GM21447 (cell line): ENCODE measurements at regions not wholly inside any gene's neighbourhood (a gene's known extent, or its start where the extent isn't known, plus 50 kb on each side); places are given as distances from the start of the nearest gene placed in this dataset.
"Not testable (repeated sequence)": the region's sequence is repeated elsewhere in the genome, so short reads cannot be mapped to it uniquely, and the experiment has no call there.

Source experiments
- ATAC-seq: cut with Tn5 transposase; IDR thresholded peaks from one replicate; pipeline ENCODE4 v1.9.1; 2021; ENCODE audit not compliant: unreplicated experiment

DNA sequence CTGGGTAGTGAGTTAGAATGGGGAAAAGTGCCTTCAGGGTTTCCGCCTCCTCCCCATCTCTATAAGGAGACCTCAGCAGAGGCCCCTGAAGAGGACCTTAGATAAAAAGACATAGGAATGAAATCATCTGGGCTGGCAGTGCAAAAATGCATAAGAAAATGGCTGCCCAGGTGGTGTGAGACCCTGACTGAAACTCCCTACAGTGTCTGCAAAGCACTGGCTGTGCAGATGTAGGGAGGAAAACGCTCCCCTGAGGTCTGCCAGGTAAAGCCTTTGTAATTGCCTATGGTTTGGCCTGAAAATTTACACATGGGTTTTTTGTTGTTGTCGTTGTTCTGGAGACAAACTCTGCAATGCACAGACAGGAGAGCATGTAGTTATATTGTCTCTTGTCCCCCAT is 128.1 kb upstream of the VWC2 start:
- ATAC-seq, result no peak

DNA sequence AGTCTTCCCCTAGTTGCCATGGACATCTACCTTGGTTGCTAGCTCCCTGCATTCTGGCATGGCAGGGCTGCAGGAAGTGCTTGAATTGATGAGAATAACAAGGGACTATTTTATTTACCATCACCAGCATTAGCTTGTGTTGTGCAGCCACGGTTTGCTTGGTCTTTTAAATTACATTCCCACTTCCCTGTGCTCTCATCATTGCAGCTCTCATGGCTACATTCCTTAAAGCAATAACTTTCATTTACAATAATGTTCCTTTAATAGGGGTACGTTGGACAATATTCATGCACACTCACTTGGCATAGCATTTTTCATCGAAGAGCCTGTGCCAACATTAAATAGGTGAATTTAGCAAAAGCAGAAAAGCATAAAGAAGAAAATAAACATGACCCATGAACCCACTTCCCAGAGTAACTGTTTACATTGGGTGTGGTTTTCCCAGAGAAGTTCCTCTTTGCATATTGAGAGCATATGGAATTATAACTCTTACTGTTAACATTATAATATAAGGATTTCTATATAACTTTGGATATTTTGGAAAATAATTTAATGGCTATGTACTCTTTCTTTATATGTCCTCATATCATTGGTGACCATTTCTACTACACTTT is 113.2 kb upstream of the VWC2 start:
- no peak for ATAC-seq

DNA sequence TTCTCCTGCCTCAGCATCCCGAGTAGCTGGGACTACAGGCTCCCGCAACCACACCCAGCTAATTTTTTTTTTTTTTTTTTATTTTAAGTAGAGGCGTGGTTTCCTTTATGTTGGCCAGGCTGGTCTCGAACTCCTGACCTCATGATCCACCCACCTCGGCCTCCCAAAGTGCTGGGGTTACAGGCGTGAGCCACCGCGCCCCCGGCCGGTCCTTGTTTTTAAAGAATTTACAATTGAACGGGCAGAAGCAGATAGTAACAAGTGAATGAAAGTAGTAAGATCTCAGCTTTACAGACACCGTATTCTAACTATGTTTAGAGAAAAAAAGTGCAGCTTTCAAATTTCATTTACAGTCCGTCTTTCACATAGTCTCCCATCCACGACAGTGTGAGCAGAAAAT is 112.5 kb upstream of the VWC2 start:
- ATAC-seq, result no peak

DNA sequence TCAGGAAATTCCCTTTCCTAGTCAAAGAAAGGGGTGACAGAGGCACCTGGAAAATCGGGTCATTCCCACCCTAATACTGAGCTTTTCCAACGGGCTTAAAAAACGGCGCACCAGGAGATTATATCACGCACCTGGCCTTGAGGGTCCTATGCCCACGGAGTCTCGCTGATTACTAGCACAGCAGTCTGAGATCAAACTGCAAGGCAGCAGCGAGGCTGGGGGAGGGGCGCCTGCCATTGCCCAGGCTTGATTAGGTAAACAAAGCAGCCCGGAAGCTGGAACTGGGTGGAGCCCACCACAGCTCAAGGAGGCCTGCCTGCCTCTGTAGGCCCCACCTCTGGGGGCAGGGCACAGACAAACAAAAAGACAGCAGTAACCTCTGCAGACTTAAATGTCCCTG is 107.5 kb upstream of the VWC2 start:
- ATAC-seq, result not testable (repeated sequence)

DNA sequence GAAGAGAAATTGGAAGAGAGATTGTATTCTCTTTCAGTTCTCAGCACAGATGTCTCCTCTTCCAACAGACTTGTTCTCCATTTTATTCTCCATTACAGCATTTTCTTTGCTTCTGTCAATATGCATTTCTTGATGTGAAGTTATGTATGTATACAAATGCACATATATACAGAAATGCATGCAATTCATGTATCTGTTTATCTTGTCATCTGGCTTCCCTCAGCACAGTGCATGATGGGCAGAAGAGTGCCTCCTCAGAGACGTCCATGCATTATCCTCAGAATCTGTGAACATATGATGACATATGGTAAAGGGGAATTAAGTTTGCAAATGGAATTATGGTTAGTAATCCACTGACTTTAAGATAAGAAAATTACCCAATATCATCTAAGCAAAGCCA is 106.7 kb upstream of the VWC2 start:
- ATAC-seq, result no peak

DNA sequence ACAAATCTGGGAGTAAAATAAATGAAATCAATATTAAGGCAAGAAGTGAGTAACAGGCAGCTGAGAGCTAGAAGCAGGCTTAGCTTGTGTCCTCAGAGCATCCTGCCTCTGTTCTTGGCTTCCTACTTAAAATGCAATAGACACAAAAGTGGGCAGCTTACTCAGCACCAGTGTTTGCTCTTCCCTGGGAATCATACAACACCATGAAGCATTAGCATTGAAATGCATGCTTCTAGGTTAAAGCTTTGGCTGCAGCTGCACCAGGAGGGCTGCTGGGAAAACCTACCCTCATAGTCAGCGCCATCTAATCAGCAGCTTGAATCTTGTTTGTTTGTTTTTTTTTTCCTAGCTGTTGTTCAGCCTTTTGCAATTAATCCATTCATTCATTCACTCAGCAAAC is 104.2 kb upstream of the VWC2 start:
- no peak for ATAC-seq

DNA sequence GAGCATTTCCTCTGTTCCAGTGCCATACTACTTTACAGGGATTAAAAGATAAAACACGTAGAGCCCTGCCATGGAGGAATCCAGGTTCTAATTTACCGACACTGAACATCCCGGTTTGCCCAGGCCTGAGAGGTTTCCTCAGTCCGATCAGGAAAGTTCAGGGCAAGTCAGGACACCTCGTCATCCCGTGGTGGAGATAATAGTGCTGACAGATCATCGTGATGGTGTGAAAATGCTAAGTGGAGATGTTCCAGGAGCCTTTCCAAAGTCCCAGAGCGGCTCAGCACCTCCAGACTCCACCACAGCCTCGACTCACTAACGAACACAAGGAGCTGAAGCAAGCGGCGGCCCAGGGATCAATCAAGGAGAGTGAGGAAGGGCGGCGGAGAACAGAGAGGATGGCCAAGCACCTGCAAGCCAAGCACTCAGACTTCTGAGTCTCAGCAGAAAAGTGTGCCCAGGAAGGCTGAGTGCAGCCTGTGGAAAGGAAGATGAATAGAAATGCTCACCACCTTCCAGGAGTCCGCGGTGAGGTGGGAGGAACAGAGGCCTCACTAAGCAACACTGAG is 103.7 kb upstream of the VWC2 start:
- ATAC-seq, result no peak

DNA sequence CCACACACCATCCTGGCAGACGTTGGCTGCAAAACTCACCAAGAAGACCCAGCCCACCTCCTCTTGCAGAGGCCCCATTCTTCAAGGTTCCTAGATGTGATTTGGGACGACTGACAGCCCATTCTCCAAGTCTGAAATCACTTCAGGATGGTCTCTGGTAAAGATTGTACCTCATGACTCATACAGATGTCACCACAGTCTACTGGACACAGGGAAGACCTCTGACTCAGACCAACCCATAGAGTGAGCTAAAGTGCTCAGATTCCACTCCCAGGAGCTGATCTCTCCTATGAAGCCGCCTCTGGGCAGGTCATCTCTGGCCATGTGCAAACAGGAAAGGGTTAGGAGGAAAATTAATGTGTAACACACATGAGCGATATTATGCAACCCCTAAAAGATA is 102.4 kb upstream of the VWC2 start:
- ATAC-seq, result no peak

DNA sequence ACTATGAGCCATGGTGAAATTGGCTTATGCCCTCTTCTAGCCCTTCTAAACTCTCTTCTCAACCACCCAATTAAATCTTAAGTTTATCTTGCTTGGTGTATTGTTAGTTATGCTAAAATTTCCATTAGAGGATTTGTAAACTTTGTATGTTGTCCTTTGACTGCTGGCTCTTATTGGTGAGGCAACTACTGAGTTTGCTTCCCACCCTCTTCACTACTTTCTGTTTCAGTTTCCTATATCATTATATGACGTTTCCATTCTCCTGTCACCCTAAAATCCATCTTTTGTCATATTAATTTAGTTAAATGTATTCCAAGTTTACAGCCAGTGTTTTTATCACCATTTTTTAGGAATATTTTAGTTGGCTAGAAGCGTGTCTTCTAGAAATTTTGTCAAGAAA is 80.9 kb upstream of the VWC2 start:
- ATAC-seq, result no peak

DNA sequence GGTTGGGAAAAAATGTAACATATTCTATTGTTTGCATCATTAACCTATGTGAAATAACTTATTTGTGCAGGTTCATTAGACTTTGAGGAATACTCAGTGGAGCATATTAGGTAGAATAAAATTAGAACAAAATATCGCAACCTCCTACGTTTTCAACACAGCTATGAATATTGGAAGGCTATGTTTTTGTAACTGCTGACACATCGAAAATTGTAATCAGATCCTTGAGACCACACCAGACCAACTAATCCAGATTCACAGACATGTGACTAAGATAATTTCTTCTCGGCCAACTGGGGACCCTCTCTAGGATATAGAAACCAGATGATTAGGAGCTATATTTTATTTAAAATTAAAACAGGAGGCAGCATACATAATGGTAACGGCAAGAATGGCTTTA is 77.5 kb upstream of the VWC2 start:
- ATAC-seq, result no peak

DNA sequence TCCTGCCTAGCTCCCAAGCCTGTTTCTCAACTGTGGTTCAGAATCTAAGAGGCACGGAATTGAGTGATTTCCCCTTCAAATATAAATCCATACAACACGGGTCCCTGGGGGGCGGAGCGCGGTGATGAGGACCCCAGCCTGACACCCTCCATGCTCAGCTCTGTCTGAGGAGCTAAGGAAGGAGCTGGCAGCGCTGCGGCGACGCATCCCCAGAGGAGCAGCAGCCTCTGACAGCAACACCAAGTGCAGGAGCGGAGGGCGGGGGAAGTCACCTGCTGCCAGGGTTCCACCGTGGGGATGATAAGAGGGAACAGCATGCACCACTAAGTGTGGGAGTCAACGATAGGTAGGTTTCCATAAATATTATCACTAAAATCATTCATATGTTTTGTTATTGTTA is 72.6 kb upstream of the VWC2 start:
- ATAC-seq, result no peak

DNA sequence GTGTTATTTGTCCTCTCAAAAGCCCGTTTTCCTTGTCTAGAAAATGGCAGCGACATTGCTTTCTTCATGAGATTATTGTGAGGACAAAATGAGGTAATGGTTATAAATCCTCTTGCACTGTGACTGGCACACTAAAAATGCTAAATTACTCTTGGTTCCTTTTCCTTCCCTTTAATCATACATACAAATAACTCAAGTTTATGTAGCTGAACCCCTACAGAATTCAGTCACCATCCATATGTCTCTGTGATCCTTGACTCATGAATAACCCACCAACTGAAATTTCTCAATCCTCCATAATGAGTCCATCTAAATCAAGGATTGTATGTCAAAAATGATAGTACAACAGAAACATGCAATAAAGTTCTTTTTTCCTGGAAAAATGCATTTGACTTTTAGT is 71.3 kb upstream of the VWC2 start:
- ATAC-seq, result no peak

DNA sequence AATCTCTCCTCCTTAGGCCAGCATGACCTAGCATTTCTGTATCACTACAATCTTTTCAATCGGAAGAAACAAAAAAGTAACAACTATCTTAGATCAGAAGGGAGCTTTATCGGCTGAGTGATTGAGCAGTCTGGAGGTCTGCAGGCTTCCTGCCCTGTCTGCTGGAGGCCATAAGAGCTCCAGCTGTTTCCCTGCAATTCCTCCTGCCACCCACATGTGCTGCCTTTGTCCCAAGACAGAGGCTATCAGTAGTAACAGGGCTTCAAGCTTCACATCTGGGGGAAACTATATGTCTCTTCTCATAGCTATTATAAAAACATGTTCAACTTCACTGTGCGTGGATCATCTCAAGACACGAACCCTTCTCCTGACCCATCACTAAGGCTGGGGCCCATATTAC is 70.1 kb upstream of the VWC2 start:
- no peak for ATAC-seq

DNA sequence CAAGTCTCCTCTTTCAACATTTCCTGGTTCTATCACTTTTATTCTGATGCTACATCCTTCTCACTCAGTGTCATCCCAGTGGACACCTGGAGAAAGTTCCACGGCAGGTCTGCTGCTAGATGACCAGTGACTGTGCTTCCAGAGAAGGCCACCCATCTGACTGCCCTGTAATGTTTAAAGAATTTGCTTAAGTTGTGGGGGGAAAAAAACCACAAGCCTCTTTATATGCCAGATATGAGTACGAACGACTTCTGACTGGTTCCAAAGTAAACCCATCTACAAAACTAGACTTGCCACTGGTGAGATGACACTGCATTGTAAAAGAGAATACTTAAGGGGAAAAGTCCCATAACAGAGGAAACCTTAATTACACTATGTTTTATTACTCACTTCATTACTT is 69.6 kb upstream of the VWC2 start:
- ATAC-seq, result no peak

DNA sequence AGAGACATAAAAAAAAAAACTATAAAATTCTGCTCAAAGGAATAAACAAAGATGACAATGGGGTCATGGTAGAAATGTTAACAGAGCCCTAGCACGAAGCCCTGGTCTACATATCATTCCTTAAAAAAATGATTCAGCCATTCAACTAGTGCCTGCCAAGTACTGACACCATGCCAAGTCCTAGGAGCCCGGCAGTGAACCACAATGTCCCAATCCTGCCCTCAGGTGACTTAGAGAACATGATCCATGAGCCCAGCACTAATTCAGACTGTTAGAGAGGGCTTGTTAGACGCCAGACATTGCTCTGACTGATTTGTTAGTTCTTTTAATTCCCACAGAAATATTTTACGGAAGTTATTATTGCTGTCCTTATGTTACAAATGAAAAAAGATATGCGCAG is 67.3 kb upstream of the VWC2 start:
- no peak for ATAC-seq

DNA sequence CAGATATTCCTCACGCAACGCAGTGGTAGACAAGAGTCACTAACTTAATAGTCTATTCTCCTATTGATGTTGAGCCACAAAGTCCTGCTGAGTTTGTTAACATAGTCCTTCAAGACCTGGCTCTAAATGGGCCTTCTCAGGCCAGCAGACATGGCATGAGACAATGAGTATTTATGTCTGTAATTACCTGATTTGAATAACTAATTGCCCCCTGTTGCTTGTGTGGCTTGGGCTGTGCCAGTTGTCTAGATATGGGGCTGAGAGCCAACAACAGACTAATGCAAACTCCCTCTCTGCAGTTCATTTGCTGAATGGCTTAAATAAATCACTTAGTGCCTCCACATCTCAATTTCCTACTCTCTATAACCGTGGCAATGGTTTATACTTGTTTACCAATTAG is 65.5 kb upstream of the VWC2 start:
- no peak for ATAC-seq

DNA sequence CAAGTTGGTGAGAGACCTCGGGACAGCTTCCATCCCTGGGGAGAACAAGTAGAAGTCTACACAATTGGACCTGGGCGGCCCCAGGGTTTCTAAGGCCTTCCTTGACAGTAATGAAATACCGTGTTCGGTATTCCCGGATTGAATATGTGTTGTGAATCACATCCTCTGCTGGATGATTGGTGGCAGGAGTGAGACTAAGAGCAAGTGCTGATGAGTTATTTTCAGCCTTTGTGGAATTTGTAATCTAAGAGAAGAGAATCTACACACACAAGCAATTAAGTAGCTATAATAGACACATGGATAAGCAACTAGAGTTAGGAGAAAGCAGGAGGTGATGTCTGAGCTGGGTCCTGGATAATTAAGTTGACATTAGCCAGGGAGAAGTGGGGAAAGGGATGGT is 64.8 kb upstream of the VWC2 start:
- ATAC-seq, result no peak

DNA sequence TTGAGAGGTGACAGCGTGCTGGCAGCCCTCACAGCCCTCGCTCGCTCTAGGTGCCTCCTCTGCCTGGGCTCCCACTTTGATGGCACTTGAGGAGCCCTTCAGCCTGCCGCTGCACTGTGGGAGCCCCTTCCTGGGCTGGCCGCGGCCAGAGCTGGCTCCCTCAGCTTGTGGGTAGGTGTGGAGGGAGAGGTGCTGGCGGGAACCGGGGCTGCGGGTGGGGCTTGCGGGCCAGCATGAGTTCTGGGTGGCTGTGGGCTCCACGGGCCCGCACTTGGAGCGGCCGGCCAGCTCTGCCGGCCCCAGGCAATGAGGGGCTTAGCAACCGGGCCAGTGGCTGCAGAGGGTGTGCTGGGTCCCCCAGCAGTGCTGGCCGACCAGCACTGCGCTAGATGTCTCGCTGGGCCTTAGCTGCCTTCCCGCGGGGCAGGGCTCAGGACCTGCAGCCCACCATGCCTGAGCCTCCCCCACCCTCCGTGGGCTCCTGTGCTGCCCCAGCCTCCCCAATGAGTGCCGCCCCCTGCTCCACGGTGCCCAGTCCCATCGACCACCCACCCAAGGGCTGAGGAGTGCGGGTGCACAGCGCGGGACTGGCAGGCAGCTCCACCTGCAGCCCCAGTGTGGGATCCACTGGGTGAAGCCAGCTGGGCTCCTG is 62.2 kb upstream of the VWC2 start:
- not testable (repeated sequence) for ATAC-seq

DNA sequence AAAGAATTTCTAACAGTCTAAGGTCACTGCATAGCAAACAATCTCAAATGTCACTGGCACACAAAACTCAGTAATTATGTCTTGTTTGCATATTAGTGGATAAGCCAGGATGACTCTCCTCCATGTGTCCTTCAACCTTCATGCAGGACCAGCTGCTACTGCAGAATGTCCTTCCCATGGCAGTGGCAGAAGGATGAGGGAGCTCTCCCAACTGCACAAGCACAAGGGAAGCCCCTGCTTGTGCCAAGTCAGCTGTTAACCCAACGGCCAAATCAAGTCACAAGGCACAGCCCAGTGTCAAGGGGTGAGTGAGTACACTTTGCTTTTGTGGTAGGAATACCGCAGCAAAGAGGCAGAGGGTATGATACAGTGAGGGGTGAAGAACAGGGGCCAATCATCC is 59.3 kb upstream of the VWC2 start:
- no peak for ATAC-seq

DNA sequence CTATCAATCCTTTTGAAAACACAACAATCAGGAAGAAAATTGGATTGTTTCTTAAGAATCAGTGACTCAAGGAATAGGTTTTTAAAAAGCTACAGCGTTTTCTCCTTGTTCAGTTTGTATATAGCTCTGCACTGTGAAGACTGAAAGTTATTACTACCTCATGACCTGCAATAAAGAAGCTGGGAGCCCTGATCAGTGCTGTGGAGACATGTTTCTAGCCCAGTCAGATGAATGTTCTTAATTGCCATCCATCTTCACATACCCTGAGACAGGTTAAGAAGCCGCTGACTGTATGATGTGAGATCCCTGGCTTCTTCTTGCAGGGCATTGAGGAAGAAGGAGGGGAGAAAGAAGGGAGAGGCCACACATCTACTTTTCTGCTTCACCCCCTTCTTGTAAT is 58.0 kb upstream of the VWC2 start:
- no peak for ATAC-seq

DNA sequence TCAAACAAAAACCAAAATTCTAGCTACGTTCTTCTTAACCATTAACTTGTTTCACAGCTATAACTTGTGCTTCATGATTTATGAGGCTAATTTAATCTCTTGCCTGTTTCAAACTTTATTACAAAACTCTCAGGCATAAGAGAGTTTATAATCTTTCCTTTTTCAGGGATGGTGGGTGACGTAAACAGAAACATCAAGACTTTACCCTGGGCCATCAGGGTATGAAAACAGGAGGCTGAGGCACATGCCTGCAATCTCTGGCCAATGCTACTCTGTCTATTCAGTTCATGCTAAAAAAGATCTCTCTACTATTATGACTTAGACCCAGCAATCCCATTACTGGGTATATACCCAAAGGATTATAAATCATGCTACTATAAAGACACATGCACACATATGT is 55.9 kb upstream of the VWC2 start:
- no peak for ATAC-seq

DNA sequence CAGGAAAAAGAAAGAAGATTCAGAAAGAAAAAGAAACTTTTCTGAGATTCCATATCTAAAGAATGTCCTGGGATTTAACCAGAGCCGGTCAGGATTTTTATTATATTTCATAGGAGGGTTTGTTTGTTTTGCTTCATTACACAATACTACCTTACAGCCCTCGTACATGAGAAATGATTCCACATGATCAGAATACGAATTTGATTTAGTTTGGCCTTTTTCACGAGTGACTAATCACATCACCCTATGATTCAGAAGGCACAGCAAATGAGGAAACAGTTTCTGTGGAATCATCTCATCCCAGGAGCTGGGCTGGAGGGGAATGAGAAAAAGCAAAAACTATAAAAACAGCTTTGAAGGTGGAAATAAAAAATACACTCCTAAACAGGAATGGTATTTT is 54.7 kb upstream of the VWC2 start:
- no peak for ATAC-seq

DNA sequence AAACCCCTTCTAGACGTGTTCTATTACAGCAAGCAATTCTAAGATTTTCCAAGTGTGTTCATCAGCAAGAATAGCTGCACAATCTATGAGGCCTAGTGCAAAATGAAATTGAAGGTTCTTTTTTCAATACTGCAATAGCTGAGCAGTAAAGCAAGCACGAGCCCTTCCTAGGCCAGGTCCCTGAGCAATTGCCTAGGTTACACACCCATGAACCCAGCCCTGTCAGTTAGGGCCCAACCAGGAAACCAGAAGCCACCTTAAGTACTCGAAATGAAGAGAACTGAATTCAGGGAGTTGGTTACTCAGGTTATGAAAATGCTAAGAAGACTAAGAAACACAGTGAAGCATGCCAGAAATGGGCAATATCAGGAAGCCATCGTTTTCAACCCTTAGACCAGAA is 52.0 kb upstream of the VWC2 start:
- ATAC-seq, result no peak
